Type B pancreatic cell (in vitro differentiated cells): ENCODE measurements at regions not wholly inside any gene's neighbourhood (a gene's known extent, or its start where the extent isn't known, plus 50 kb on each side); places are given as distances from the start of the nearest gene placed in this dataset.

ENCODE experiments used
- DNase-seq: peaks from one replicate; pipeline ENCODE4 v3.0.0; 2021; ENCODE audit warnings: mixed read lengths; ENCODE audit not compliant: unreplicated experiment; ENCODE audit errors: extremely low spot score
- H3K27ac Mint-ChIP-seq: 2 replicates; pipeline ENCODE4 v1.8.0; 2021; ENCODE audit warnings: mild to moderate bottlenecking, mixed read lengths
- H3K27me3 Mint-ChIP-seq: 2 replicates; pipeline ENCODE4 v1.8.0; 2021; ENCODE audit warnings: mixed read lengths
- H3K36me3 Mint-ChIP-seq: 2 replicates; pipeline ENCODE4 v1.8.0; 2021; ENCODE audit warnings: mixed read lengths
- H3K4me1 Mint-ChIP-seq: one replicate; pipeline ENCODE4 v1.8.0; 2021; ENCODE audit warnings: mixed read lengths; ENCODE audit not compliant: unreplicated experiment
- H3K4me3 Mint-ChIP-seq: 2 replicates; pipeline ENCODE4 v1.8.0; 2021; ENCODE audit warnings: mild to moderate bottlenecking, mixed read lengths
- H3K9me3 Mint-ChIP-seq: 2 replicates; pipeline ENCODE4 v1.8.0; 2021; ENCODE audit warnings: mixed read lengths
- TF ChIP-seq, protein P1 (sequence below): fragments of 200-600 bp; sonication (generic); conservative IDR thresholded peaks from 2 replicates; pipeline ENCODE4 v1.5.0; 2021; ENCODE audit warnings: antibody characterized with exemption, mild to moderate bottlenecking

- Mint-ChIP-seq H3K27me3 (peaks cover under 1% of the 10 kb centered on the region), H3K4me1 (no peaks in the 10 kb centered on the region), H3K4me3 (no peak overlapping the region), H3K27ac (no peak overlapping the region), H3K9me3 (peaks cover 10% of the 10 kb centered on the region), H3K36me3 (no peaks in the 10 kb centered on the region)
- TF ChIP-seq, protein P1, sequence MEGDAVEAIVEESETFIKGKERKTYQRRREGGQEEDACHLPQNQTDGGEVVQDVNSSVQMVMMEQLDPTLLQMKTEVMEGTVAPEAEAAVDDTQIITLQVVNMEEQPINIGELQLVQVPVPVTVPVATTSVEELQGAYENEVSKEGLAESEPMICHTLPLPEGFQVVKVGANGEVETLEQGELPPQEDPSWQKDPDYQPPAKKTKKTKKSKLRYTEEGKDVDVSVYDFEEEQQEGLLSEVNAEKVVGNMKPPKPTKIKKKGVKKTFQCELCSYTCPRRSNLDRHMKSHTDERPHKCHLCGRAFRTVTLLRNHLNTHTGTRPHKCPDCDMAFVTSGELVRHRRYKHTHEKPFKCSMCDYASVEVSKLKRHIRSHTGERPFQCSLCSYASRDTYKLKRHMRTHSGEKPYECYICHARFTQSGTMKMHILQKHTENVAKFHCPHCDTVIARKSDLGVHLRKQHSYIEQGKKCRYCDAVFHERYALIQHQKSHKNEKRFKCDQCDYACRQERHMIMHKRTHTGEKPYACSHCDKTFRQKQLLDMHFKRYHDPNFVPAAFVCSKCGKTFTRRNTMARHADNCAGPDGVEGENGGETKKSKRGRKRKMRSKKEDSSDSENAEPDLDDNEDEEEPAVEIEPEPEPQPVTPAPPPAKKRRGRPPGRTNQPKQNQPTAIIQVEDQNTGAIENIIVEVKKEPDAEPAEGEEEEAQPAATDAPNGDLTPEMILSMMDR: no peak
- DNase-seq: no peak
Observed at GRCh38 chr5:15037247-15037908, 165.8 kb upstream of the ANKH start.

DNA sequence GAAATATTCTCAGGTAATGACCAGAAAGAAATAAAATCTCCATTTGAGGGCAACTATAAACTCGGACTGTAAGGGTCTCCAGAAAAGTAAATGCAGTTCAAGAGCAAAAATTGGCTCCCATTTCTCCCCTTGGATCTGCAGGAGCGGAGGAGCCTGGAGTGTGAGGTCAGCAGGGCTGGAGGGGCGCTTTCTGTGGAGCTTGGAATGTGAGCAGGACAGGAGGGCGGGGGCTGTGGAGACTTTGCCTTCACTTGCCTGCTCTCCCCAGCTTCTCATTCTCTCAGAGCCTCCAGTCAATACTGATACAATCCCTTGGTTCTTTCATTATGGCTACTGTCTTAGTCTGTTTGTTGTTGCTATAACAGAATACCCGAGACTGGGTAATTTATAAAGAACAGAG, 162.8 kb upstream of the ANKH start:
- H3K27me3 Mint-ChIP-seq: peaks cover 6% of the 10 kb centered on the region
- no peak for DNase-seq
- peaks cover 10% of the 10 kb centered on the region for H3K9me3 Mint-ChIP-seq
- no peaks in the 10 kb centered on the region for H3K4me1 Mint-ChIP-seq
- H3K4me3 Mint-ChIP-seq: no peak overlapping the region
- H3K36me3 Mint-ChIP-seq: no peaks in the 10 kb centered on the region
- TF ChIP-seq, protein P1: no peak
- no peak overlapping the region for H3K27ac Mint-ChIP-seq

DNA sequence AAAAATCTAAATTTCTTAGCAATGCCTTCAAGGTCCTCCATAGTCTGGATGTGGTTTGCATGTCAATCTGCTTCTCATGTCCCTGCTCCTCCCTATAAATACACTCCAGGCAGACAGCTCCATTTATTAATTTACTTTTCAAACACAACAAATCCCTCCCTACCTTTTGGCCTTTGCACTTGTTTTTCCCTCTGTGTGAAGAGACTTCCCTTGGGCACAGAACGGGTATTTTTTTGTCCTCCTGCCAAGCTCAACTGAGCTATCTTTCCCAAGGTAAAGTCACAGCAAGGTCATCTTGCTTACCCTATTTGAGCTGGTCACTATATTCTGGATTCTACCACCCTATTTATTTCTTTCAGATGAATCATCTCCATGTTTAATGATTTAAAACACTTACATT, 159.6 kb upstream of the ANKH start:
- Mint-ChIP-seq H3K27ac (no peak overlapping the region), H3K36me3 (no peaks in the 10 kb centered on the region), H3K27me3 (peaks cover 10% of the 10 kb centered on the region), H3K4me1 (peaks cover 3% of the 10 kb centered on the region), H3K4me3 (no peak overlapping the region), H3K9me3 (peaks cover 6% of the 10 kb centered on the region)
- TF ChIP-seq, protein P1: no peak
- no peak for DNase-seq

- TF ChIP-seq, protein P1: no peak
- DNase-seq: no peak
- Mint-ChIP-seq H3K27me3 (peaks cover 10% of the 10 kb centered on the region), H3K4me3 (no peak overlapping the region), H3K27ac (no peak overlapping the region), H3K9me3 (peaks cover 6% of the 10 kb centered on the region), H3K36me3 (no peaks in the 10 kb centered on the region), H3K4me1 (peaks cover 8% of the 10 kb centered on the region)
Observed at GRCh38 chr5:15027764-15028163, 156.2 kb upstream of the ANKH start.

DNA sequence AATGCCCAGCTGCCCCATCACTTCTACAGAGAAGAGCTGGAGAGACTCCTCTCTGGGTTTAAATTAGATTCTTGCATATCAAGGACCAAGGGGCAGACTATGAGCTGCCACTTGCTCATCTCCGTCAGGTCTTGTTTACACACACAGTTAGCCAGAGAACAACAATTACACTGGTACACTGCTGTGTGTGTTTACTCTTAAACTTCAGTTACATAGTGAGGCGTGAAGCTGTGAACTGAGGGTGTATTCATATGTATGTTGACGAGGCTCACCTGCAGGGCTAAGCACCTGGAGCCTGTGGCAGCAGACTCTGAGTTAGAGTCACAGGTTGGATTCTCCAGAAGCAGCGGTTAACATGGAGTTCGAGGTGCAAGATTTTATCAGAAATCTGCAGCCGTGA, 155.4 kb upstream of the ANKH start:
- Mint-ChIP-seq H3K36me3 (no peaks in the 10 kb centered on the region), H3K27ac (no peak overlapping the region), H3K9me3 (peaks cover 6% of the 10 kb centered on the region), H3K4me3 (no peak overlapping the region), H3K4me1 (peaks cover 8% of the 10 kb centered on the region), H3K27me3 (peaks cover 7% of the 10 kb centered on the region)
- DNase-seq: no peak
- TF ChIP-seq, protein P1: no peak
